Hepatocyte (in vitro differentiated cells): ENCODE measurements at regions not wholly inside any gene's neighbourhood (a gene's known extent, or its start where the extent isn't known, plus 50 kb on each side); places are given as distances from the start of the nearest gene placed in this dataset.
"Not testable (repeated sequence)": the region's sequence is repeated elsewhere in the genome, so short reads cannot be mapped to it uniquely, and the experiment has no call there.

Experiments used
- DNase-seq: peaks from one replicate; pipeline ENCODE4 v3.0.0-alpha.2; 2016; ENCODE audit warnings: low spot score
- H2AFZ ChIP-seq: fragments of 200-600 bp; sonication (generic); 2 replicates; pipeline ENCODE4 v1.6.0; 2016; ENCODE audit warnings: antibody characterized with exemption, mild to moderate bottlenecking
- H3K27ac ChIP-seq: fragments of 200-600 bp; sonication (generic); 2 replicates; pipeline ENCODE4 v1.5.1; 2016; ENCODE audit warnings: mild to moderate bottlenecking
- H3K27me3 ChIP-seq: fragments of 200-600 bp; sonication (generic); 2 replicates; pipeline ENCODE4 v1.6.1; 2016
- H3K36me3 ChIP-seq: fragments of 200-600 bp; sonication (generic); replicated peaks from 2 replicates; pipeline ENCODE4 v1.5.1; 2016; ENCODE audit warnings: low read depth; ENCODE audit not compliant: insufficient read depth
- H3K4me1 ChIP-seq: fragments of 200-600 bp; sonication (generic); 2 replicates; pipeline ENCODE4 v1.5.1; 2016; ENCODE audit warnings: mild to moderate bottlenecking, moderate library complexity; ENCODE audit not compliant: insufficient read depth
- H3K4me2 ChIP-seq: fragments of 200-600 bp; sonication (generic); 2 replicates; pipeline ENCODE4 v1.6.0; 2016
- H3K4me3 ChIP-seq: fragments of 200-600 bp; sonication (generic); 2 replicates; pipeline ENCODE4 v1.5.1; 2016; ENCODE audit warnings: mild to moderate bottlenecking
- H3K79me2 ChIP-seq: fragments of 200-600 bp; sonication (generic); 2 replicates; pipeline ENCODE4 v1.6.0; 2017; ENCODE audit warnings: mild to moderate bottlenecking
- H3K9me2 ChIP-seq: fragments of 200-600 bp; sonication (generic); replicated peaks from 2 replicates; pipeline ENCODE4 v1.6.0; 2017; ENCODE audit warnings: mild to moderate bottlenecking; ENCODE audit not compliant: insufficient read depth
- H3K9me3 ChIP-seq: fragments of 200-600 bp; sonication (generic); 2 replicates; pipeline ENCODE4 v1.5.1; 2016; ENCODE audit warnings: low read depth, mild to moderate bottlenecking
- H4K20me1 ChIP-seq: fragments of 200-600 bp; sonication (generic); 2 replicates; pipeline ENCODE4 v1.6.0; 2016; ENCODE audit warnings: mild to moderate bottlenecking; ENCODE audit not compliant: insufficient read depth, poor library complexity, severe bottlenecking
- CTCF ChIP-seq: fragments of 200-600 bp; sonication (generic); IDR thresholded peaks from 2 replicates; pipeline ENCODE4 v1.5.1; 2016; ENCODE audit warnings: antibody characterized with exemption, mild to moderate bottlenecking; ENCODE audit not compliant: poor library complexity
- EZH2 ChIP-seq: fragments of 200-600 bp; sonication (generic); IDR thresholded peaks from 2 replicates; pipeline ENCODE4 v1.6.1; 2016; ENCODE audit warnings: antibody characterized with exemption, mild to moderate bottlenecking, borderline replicate concordance
- EZH2phosphoT487 ChIP-seq: fragments of 200-600 bp; sonication (generic); IDR thresholded peaks from one replicate; pipeline ENCODE4 v1.6.1; 2018; ENCODE audit warnings: antibody characterized with exemption, mild to moderate bottlenecking, low read depth, moderate library complexity; ENCODE audit not compliant: unreplicated experiment, severe bottlenecking
- WGBS: methylation state at CpG from one replicate; pipeline ENCODE4 v1.1.6; 2016; ENCODE audit warnings: low lambda C conversion rate; ENCODE audit errors: missing lambda C conversion rate; 5-methylcytosine and 5-hydroxymethylcytosine counted together

- Histone ChIP-seq H3K4me3 (no peak overlapping the region), H3K27ac (no peak overlapping the region), H2AFZ (no peak overlapping the region), H3K4me1 (peaks cover 13% of the 10 kb centered on the region), H4K20me1 (no peaks in the 10 kb centered on the region), H3K4me2 (no peak overlapping the region), H3K9me2 (no peaks in the 10 kb centered on the region), H3K9me3 (no peaks in the 10 kb centered on the region), H3K36me3 (no peaks in the 10 kb centered on the region), H3K79me2 (no peaks in the 10 kb centered on the region), H3K27me3 (no peaks in the 10 kb centered on the region)
- WGBS = 97% methylated on average over 2 of the region's 2 CpGs
- DNase-seq = no peak
- no peak for TF ChIP-seq EZH2phosphoT487
- no peak for TF ChIP-seq EZH2
- no peak for TF ChIP-seq CTCF
These were observed 165.0 kb downstream of the GLUL start for GRCh38 chr1:182226618-182227017.

- peaks cover 13% of the 10 kb centered on the region for H3K4me1 ChIP-seq
- 62% methylated on average over 3 of the region's 3 CpGs for WGBS
- H2AFZ ChIP-seq, H3K79me2 ChIP-seq, H3K9me2 ChIP-seq, H3K27ac ChIP-seq, H3K36me3 ChIP-seq, DNase-seq, H3K27me3 ChIP-seq, H3K4me3 ChIP-seq, H3K4me2 ChIP-seq, H4K20me1 ChIP-seq, H3K9me3 ChIP-seq: not testable (repeated sequence)
These were observed 164.2 kb upstream of the ZNF648 start for GRCh38 chr1:182225755-182226154.

- H4K20me1 ChIP-seq, H3K79me2 ChIP-seq, DNase-seq, H3K9me3 ChIP-seq, H3K36me3 ChIP-seq, H2AFZ ChIP-seq, H3K27me3 ChIP-seq, H3K4me1 ChIP-seq, H3K4me3 ChIP-seq, H3K9me2 ChIP-seq, H3K27ac ChIP-seq, H3K4me2 ChIP-seq: not testable (repeated sequence)
- 86% methylated on average over 2 of the region's 2 CpGs for WGBS
These were observed 160.5 kb upstream of the ZNF648 start for GRCh38 chr1:182221990-182222389.

- H4K20me1 ChIP-seq, H3K4me3 ChIP-seq, H3K9me2 ChIP-seq, H3K27ac ChIP-seq, H3K9me3 ChIP-seq, H3K79me2 ChIP-seq, H3K27me3 ChIP-seq, H2AFZ ChIP-seq, H3K4me1 ChIP-seq, H3K4me2 ChIP-seq, DNase-seq, H3K36me3 ChIP-seq: not testable (repeated sequence)
- WGBS = 100% methylated on average over 1 of the region's 1 CpG
These were observed 159.9 kb upstream of the ZNF648 start for GRCh38 chr1:182221367-182221766.

GRCh38 chr1:182217967-182218366, 156.5 kb upstream of the ZNF648 start:
- Histone ChIP-seq H3K27me3 (no peaks in the 10 kb centered on the region), H3K36me3 (no peaks in the 10 kb centered on the region), H3K4me1 (peaks cover 6% of the 10 kb centered on the region), H3K27ac (peak overlapping the region; percentile 37), H4K20me1 (no peaks in the 10 kb centered on the region), H2AFZ (no peak overlapping the region), H3K79me2 (no peaks in the 10 kb centered on the region), H3K4me3 (no peak overlapping the region), H3K9me2 (no peaks in the 10 kb centered on the region), H3K4me2 (no peak overlapping the region), H3K9me3 (no peaks in the 10 kb centered on the region)
- no peak for DNase-seq
- no peak for TF ChIP-seq CTCF
- 100% methylated on average over 2 of the region's 2 CpGs for WGBS
